DLD1 (cell line): ENCODE measurements at regions not wholly inside any gene's neighbourhood (a gene's known extent, or its start where the extent isn't known, plus 50 kb on each side); places are given as distances from the start of the nearest gene placed in this dataset.
"Not testable (repeated sequence)": the region's sequence is repeated elsewhere in the genome, so short reads cannot be mapped to it uniquely, and the experiment has no call there.

Source experiments
- in situ Hi-C: cut with HindIII; loops from 2 replicates; pipeline ENCODE4 v1.10.0; 2017; ENCODE audit warnings: low sequenced_read_pairs

GRCh38 chr16:79847569-79847968 is 247.0 kb upstream of the MAF start:
- in situ Hi-C loops: no loop called here

GRCh38 chr16:79847101-79847500 is 246.6 kb upstream of the MAF start:
- in situ Hi-C loops: no loop called here

- in situ Hi-C loops: no loop called here
These were observed 245.2 kb upstream of the MAF start for GRCh38 chr16:79845734-79846135.

- in situ Hi-C loops: no loop called here
These were observed 244.6 kb upstream of the MAF start for GRCh38 chr16:79845033-79845733.

- in situ Hi-C loops: no loop called here
These were observed 244.1 kb upstream of the MAF start for GRCh38 chr16:79844603-79845002.

- in situ Hi-C loops: no loop called here
These were observed 243.1 kb upstream of the MAF start for GRCh38 chr16:79843631-79844043.

GRCh38 chr16:79843145-79843544 is 242.6 kb upstream of the MAF start:
- in situ Hi-C loops: no loop called here

GRCh38 chr16:79842197-79842596 is 241.7 kb upstream of the MAF start:
- in situ Hi-C loops: no loop called here

- in situ Hi-C loops: no loop called here
These were observed 239.2 kb upstream of the MAF start for GRCh38 chr16:79839466-79840341.

GRCh38 chr16:79838496-79839259 is 238.1 kb upstream of the MAF start:
- in situ Hi-C loops: no loop called here

- in situ Hi-C loops: no loop called here
These were observed 235.6 kb upstream of the MAF start for GRCh38 chr16:79836144-79836543.

GRCh38 chr16:79835194-79835593 is 234.7 kb upstream of the MAF start:
- in situ Hi-C loops: no loop called here

- in situ Hi-C loops: no loop called here
These were observed 234.2 kb upstream of the MAF start for GRCh38 chr16:79834720-79835119.

GRCh38 chr16:79834003-79834402 is 233.5 kb upstream of the MAF start:
- in situ Hi-C loops: not testable (repeated sequence)

GRCh38 chr16:79833559-79833958 is 233.0 kb upstream of the MAF start:
- in situ Hi-C loops: no loop called here

- in situ Hi-C loops: no loop called here
These were observed 226.4 kb upstream of the MAF start for GRCh38 chr16:79826732-79827475.

GRCh38 chr16:79825002-79825401 is 224.5 kb upstream of the MAF start:
- in situ Hi-C loops: no loop called here

GRCh38 chr16:79823639-79824038 is 223.1 kb upstream of the MAF start:
- in situ Hi-C loops: no loop called here

- in situ Hi-C loops: no loop called here
These were observed 221.4 kb upstream of the MAF start for GRCh38 chr16:79821911-79822310.

- in situ Hi-C loops: no loop called here
These were observed 215.6 kb upstream of the MAF start for GRCh38 chr16:79816081-79816497.

- in situ Hi-C loops: no loop called here
These were observed 214.5 kb upstream of the MAF start for GRCh38 chr16:79815049-79815448.
